HG03457 (cell line): ENCODE measurements at regions not wholly inside any gene's neighbourhood (a gene's known extent, or its start where the extent isn't known, plus 50 kb on each side); places are given as distances from the start of the nearest gene placed in this dataset.
"Not testable (repeated sequence)": the region's sequence is repeated elsewhere in the genome, so short reads cannot be mapped to it uniquely, and the experiment has no call there.

Experiments
- ATAC-seq: cut with Tn5 transposase; IDR thresholded peaks from one replicate; pipeline ENCODE4 v1.9.1; 2021; ENCODE audit warnings: moderate number of reproducible peaks; ENCODE audit not compliant: unreplicated experiment

DNA sequence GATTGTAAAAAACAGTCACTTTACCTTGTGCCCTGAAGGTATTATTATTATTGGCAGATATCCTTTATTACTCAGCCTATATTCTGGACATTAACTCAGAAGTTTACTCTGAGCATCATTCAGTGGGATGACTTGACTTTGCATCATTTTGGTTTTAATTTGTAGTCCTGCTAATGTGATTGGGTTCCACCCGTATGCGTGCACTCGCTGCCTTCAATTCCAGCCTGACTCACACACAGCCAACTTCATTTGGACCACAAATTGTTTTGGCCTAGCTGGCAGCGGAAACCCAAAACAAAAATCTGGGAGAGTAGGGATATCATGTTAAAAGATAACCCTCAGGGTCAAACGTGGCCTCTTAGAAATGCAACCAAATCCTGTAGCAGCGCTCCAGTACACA, 704.4 kb upstream of the SLC35B3 start:
- no peak for ATAC-seq

DNA sequence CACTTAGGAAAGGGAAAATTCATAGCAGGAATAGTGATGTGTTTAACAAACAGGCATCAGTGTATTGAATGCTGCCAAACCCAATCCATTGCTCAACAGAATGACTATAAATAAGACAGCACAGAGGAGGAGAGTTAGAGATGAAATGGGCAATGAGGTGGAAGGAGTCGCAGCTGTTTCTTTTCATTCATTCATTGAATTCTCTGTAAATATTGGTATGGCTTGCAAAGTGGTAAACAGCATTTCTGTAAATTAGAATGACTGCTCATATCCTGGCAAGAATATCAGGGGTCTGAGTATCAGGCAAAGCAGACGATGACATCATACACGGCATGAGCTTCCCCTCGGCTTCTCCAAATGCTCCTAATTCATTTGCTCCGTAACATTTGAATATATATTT, 703.6 kb upstream of the SLC35B3 start:
- ATAC-seq: no peak

DNA sequence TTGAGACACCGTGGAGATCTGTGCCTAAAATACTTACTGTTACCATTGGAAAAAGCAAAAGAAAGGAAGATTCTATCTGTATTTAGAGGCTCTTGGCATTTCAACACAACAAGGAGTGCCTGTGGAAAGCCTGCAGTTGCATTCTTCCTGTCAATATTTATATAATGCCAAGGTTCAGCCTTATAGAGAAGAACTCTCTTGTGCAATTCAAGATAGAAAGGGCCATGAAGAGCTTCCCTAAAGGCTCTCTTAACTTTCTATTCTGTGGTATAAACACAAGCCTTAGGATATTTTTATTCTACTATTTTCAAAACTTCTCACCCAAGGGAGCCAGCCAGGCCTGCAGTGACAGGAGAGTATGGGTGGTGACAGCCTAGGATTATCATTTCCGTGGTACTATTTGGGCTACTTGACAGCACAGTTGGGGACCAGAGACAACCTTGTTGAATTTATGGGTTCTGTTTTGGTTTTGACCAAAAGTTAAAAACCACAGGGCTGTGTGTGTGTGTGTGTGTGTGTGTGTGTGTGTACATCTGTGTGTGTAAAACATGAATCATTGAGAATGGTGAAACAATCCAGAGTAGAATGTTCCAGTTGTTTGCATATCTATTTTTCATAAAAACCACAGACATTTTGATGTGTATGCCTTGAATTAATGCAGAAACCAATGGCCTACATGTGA, 700.9 kb upstream of the SLC35B3 start:
- ATAC-seq: no peak

DNA sequence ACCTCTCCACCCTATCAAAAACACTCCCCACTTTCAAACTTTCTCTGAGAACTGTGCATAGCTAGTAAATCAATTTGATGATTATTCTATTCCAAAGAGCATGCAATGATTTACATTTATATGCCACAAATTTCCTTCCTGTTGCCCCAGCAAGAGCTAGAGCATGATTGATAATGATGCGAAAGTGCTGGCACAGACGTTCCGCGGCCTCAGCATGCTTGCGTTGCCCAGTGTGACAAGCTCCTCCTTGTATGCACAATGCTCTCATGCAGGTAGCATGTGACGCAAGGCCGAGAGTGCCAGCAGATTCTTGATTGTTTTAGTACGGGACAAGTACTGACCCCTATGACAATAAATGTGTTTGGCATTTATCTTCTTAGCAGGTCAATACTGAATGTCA, 696.3 kb upstream of the SLC35B3 start:
- ATAC-seq: no peak

DNA sequence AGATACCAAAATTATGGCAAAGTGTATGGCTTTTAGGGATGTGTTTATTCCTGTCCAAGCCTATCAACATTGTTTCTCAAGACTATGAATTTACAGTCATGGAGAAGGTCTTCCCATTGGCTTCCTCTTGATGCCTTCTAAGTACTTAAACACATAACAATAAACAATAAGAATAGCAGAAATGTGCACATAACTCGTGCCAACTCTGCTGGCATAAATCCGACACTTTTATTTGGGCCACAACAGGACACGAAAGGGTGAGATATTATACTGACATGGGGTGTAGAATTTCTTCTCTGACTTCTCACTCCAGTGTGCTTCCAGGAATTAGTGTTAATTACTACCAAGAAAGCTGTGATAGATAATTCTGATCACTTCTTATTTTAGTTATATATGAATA, 695.9 kb upstream of the SLC35B3 start:
- no peak for ATAC-seq

DNA sequence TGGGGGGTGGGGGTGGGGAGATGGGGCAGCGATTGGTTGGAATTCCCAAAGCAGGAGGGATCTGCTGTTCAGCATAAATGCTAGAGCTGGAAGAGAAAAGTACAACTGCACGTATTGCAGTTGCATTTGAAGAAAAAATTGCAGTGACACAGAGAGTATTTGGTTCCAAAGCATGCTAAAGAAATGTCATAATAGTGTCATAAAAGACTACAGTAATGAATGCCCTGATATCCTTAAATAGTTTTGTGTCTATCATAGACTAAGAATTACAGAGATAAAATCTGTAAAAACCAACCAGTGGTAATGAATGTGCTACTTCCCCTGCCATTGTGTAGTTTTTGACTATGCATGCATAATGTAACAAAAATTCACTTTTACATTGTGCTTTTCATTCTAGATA, 693.6 kb upstream of the SLC35B3 start:
- ATAC-seq: no peak

DNA sequence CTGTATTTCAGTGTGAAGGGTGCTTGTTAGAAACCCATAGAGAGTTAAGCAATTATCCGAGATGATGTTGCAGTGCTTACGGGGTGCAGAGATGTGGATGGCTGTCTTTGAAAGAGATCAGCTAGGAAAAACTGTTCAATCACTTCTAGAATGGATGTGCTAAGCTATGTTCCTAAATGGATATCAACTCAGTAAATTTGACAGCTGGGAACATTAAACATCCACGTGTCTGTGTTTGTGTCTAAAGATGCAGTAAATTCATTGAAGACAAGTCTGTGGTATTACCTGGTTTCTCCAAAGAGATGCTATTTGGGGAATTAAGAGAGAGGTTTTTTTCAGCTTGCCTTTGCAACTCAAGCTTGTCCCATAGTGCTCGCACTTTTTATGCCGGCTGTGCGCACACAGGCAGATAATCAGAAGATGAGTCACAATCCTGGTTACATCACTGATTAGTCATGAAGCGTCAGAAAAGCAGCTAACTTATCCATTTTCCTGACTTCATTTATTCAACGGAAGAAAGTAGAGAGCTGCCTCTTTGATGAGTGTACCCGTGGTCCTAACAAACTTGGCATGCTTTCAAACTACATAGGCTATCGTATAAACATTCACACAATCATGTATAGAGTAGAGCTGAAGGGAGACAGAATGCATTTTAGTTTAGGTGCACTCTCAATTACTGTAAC, 691.7 kb upstream of the SLC35B3 start:
- ATAC-seq: no peak

DNA sequence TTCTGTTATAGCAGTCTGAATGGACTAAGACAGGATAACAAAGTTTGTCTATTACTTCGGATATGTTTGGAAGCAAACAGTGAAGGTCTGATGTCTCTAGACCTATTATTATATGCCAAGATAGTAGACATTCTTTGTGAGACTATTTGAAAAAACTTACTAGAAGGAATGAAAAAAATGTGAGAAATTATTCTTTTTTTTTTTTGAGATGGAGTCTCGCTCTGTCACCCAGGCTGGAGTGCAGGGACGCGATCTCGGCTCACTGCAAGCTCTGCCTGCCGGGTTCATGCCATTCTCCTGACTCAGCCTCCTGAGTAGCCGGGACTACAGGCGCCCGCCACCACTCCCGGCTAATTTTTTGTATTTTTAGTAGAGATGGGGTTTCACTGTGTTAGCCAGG, 690.7 kb upstream of the SLC35B3 start:
- not testable (repeated sequence) for ATAC-seq

DNA sequence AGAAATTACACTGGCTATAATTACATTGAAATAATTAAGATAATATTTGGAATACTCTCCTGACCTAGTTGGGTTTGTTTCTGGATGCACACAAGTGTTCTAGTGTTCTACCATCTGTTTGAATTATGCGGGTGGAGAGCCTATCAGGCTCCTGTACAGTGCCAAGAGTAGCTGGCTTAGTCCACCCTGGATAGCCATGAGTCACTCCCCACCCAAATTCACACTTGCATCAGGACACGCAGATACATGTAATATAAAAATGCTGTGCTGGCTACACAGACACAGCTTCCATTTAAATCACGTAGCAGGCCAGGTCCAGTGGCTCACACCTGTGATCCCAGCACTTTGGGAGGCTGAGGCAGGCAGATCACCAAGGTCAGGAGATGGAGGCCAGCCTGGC, 686.2 kb upstream of the SLC35B3 start:
- ATAC-seq: no peak

DNA sequence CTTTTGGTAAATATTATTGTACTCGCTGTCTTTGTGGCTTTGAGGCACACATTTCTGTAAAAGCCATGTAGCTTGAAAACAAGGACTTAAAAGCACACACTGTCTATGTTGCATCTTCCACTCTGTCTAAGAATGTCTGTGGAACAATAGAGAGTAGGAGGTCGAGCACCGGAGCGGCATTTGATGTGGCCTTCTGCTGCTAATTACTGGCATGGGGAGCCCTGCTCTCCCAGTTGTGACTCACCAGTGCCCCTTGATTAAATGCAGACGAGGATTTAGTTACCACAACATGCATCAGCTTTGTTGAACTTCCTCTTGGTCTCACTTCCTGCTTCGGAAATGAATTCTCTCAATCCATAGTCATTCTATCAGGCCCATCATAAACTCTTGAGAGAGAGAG, 680.7 kb upstream of the SLC35B3 start:
- ATAC-seq: no peak

DNA sequence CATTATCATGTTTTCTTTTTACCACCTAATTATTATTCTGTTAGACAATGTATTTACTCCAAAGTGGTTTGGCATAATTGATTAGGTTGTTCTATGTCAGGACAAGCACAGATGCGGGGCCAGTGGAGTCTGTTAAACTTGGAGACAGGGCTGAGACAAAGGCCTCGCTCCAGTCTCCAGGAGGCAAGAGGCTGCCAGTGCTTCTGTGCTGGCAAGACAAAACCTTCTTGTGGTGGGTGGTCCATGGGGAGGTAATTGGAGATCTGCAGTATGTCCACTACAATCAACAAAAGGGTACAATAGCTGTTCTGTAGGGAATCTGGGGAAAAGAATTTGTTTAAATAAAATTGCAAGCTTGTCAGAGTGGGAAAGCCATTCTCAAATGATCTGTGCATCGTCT, 677.2 kb upstream of the SLC35B3 start:
- ATAC-seq: no peak

DNA sequence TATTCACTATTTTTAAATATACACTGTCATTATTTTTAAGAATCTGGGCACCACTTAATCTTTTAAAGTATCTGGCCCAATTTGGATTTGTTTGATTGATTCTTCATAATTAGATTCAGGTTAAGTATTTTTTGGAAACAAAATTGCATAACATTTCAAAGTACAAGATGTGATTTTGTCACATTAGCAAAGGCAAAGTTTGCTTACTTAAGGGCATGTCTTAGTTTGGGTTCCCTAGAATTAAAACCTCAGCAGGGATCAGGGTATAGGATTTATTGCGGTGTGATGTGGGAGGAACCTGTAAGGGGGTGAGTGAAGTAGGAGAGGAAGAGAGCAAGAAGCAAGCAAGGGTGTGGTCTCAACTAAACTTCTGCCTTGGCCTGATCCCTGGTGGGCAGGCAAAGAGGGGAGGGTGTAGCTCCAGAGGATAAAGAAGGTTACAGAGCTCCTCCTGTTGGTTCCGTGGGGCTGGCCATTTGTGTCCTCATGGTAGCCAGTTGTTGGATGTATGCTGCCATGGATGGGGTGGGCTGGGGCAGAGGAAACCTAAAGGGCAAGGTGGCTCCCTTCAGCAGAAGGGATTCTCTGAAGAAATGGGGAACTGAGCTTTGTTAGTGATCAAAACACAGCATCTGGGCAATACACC, 668.7 kb upstream of the SLC35B3 start:
- no peak for ATAC-seq

DNA sequence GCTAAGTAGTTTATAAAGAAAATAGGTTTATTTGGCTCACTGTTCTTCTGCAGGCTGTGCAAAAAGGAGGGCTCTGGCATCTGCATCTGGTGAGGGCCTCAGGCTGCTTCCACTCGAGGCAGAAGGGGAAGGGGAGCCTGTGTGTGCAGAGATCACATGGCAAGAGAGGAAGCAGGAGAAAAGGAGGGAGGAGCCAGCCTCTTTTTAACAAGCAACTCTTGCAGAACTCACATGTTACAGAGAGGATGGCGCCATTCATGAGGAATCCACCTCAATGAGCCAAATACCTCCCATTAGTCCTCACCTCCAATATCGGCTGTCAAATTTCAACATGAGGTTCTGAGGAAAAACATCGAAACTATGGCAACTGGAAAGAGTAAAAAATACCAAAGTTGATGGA, 666.6 kb upstream of the SLC35B3 start:
- no peak for ATAC-seq

DNA sequence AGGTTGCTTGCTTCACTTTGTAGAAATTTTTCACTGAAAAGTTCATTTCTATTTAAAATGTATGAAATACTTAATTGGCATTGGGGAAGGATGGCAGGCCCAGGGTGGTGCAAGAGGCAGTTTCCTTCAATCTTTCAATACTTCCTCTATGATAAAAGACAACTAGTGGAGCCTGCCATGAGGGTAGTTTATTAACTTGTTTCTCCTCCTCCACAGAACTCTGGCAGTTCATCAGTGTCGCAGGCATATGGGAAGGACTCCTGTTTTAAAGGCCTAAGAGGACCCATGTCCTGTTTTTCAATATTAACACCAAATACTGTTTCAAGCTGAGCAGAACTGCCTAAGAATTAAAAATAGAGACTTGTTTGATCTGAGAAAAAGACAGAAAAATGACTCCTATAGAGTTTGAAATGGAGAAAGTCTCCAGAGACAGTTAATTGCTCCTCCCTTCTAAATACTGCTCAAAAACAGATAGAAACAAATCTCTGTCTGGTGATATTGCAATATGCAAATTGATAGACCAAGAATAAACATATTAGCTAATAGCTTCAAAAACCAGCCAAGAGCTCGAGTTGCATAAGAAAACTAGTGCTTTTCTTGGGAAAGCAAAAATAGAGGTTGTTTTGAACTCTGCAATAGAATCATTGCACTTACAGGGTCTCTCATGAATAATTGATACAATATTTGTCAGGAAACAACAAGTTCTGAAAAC, 665.7 kb upstream of the SLC35B3 start:
- ATAC-seq: no peak

DNA sequence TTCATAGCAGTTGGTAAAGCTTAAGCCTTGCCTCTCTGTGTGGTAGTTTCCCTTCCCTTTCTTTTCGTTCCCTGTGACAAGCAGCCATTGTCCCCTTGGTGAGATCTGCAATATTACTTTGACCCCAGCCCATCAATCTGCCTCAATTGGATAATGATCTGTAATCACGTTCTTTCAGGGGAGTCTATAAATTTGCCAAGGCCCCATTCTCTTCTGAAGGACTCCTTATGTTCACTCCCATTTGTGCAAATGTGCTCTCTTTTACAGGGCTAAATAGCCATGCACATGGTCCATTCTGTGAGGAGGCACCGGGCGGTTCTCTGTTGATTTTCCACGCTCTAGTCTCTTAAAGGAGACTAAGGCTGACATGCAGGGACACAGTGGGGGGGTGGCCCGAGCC, 660.4 kb upstream of the SLC35B3 start:
- no peak for ATAC-seq

DNA sequence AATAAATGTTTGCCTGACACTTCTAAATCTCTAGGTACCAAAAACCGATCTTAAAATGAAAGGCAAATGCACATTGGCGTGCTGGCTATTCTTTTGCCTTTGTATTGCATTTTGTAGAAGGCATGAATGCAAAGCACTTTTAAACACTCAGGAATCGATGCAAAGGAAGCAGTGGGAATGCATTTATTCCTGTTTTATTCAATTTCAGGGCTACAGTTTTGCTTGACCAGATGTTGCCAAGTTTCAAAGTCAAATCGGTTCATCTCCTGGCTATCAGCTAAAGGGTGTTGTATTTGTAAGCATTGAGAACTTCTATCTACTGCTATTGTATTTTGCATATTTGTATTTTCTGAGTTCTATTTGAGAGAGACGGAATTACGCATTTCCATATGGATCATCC, 659.8 kb upstream of the SLC35B3 start:
- no peak for ATAC-seq

DNA sequence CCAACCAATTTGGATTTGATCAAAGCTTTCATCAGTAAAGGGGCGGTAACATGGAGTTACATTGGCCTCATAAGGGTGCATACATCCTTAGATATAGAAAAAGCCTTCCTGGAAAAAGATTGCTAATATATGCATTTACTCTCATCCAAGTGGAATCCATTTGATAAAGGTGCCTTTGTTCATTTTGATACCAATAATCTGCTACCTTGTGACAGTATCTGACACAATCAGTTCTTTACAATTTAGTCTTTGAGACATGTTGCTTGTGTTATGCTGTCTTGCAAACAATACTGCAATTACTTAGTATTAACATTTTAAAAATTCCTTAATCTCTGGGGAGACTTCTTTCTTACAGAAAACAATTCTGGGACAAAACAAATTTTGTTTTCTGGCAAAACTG, 654.4 kb upstream of the SLC35B3 start:
- no peak for ATAC-seq

DNA sequence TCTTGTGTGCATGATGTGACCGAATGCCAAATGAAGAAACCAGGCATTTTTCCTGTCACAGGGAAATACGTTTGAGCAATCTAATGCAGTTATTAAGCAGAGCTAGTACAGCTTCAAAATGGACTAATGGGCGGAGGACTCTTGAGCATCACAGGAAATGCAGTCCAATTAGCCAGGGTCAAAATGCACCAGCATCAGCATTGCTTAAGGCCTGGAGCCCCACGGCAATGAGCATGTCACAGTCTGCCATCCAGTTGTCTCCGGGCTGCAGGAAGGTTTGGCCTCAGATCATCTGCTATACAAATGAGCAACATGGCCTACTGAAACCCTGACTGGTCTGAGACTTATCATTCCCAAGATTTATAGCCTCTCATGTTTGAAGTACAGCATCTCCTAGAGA, 652.1 kb upstream of the SLC35B3 start:
- no peak for ATAC-seq

DNA sequence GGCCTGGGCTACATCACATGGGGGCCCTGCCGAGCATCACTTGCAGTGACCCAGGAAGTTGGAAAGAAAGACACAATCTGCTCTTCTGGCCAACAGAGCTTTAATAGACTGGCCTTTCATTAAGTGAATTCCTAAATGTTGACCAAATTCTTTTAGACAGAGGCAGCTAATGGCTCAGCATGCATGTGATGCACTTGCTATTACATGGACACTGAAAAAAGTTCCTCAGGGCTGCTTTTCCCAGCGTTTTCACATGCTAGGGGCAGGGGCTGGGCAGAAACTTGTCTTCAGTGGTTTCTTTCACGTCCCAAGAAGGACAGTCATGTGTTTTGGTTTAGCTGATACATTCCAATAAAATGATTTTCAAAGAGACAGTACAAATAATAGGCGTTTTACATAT, 651.0 kb upstream of the SLC35B3 start:
- ATAC-seq: no peak

DNA sequence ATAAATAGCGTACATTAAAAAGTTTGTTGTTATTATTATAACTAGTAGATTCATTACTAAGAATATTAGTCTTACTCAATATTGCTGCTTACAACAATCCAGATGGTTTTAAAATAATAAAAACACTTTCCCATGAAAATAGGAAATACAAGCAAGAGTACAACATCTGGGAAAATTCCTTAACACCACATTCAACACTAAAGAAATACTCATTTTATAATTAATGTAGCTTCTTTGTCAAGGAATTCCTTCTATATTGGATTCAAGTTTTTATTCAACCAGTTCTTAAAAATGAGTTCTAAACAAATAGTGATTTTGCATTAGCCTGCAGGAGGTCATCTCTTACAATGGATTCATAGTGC, 650.3 kb upstream of the SLC35B3 start:
- ATAC-seq: no peak

DNA sequence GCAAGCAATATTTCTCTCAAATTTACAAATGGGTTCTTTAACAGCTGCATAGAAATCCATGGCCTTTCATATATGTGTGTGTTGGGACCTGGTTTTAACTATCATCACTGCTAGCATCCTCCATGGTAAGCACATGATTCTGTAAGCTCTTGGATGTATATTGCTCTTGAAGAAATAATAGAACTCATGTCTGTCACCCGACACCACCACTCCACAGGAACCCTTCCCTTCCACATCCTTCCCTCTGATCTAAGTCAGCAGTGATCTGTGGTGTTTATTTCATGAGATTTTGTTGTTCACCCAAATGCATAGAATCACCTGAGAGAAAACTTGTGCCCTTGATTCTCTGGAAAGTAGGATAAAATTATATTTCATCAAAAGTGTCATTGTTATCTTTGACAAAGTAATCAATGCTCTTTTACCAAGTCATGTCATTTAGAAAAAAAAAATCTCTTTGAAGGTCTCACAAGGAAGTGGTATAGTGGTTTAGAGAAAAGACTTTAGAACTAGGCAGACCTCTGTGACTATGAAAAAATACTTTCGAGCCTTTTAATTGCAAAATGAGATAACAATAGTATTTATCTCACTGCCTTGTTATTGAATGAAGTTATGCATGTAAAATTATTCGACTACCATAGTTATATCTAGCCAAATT, 649.8 kb upstream of the SLC35B3 start:
- ATAC-seq: no peak
